Osteocyte (in vitro differentiated cells): ENCODE measurements at regions not wholly inside any gene's neighbourhood (a gene's known extent, or its start where the extent isn't known, plus 50 kb on each side); places are given as distances from the start of the nearest gene placed in this dataset.

Source experiments
- DNase-seq: peaks from one replicate; pipeline ENCODE4 v3.0.0; 2021; ENCODE audit warnings: mixed read lengths; ENCODE audit not compliant: unreplicated experiment; ENCODE audit errors: extremely low spot score
- H3K27ac Mint-ChIP-seq: one replicate; pipeline ENCODE4 v1.8.0; 2021; ENCODE audit warnings: mild to moderate bottlenecking, mixed read lengths; ENCODE audit not compliant: unreplicated experiment
- H3K27me3 Mint-ChIP-seq: one replicate; pipeline ENCODE4 v1.8.0; 2021; ENCODE audit warnings: mixed read lengths; ENCODE audit not compliant: unreplicated experiment
- H3K36me3 Mint-ChIP-seq: one replicate; pipeline ENCODE4 v1.8.0; 2021; ENCODE audit warnings: mixed read lengths; ENCODE audit not compliant: unreplicated experiment
- H3K4me1 Mint-ChIP-seq: one replicate; pipeline ENCODE4 v1.8.0; 2021; ENCODE audit warnings: mixed read lengths; ENCODE audit not compliant: unreplicated experiment
- H3K4me3 Mint-ChIP-seq: one replicate; pipeline ENCODE4 v1.8.0; 2021; ENCODE audit warnings: mild to moderate bottlenecking, moderate library complexity, mixed read lengths; ENCODE audit not compliant: unreplicated experiment
- H3K9me3 Mint-ChIP-seq: one replicate; pipeline ENCODE4 v1.8.0; 2021; ENCODE audit warnings: mixed read lengths; ENCODE audit not compliant: unreplicated experiment
- TF ChIP-seq, protein P1 (sequence below): fragments of 200-600 bp; sonication (generic); IDR thresholded peaks from 2 replicates; pipeline ENCODE4 v1.5.0; 2021; ENCODE audit warnings: antibody characterized with exemption, mild to moderate bottlenecking, moderate library complexity

DNA sequence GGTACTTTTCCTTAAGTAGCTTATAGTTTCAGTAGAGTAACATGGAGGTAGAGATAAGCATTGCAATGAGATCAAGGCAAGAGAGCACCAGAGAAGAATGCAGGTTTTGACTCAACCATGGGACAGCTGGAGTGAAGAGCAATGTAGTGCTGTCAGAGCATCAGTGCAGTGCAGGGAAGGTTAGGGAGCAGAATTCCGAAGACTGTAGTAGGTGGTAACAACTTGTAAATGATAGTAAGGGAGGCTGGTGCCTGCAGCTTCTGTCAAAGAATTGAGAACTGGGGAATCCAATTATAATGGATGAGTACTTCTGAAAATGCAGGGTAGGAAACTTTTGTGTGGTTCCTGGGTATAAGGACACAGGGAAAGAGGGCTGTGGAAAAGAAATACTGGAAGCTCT lies 183.2 kb downstream of the KCNS3 start:
- Mint-ChIP-seq H3K4me1 (no peaks in the 10 kb centered on the region), H3K9me3 (peaks cover 10% of the 10 kb centered on the region), H3K27ac (no peak overlapping the region), H3K4me3 (no peak overlapping the region), H3K36me3 (no peaks in the 10 kb centered on the region), H3K27me3 (no peaks in the 10 kb centered on the region)
- TF ChIP-seq, protein P1, sequence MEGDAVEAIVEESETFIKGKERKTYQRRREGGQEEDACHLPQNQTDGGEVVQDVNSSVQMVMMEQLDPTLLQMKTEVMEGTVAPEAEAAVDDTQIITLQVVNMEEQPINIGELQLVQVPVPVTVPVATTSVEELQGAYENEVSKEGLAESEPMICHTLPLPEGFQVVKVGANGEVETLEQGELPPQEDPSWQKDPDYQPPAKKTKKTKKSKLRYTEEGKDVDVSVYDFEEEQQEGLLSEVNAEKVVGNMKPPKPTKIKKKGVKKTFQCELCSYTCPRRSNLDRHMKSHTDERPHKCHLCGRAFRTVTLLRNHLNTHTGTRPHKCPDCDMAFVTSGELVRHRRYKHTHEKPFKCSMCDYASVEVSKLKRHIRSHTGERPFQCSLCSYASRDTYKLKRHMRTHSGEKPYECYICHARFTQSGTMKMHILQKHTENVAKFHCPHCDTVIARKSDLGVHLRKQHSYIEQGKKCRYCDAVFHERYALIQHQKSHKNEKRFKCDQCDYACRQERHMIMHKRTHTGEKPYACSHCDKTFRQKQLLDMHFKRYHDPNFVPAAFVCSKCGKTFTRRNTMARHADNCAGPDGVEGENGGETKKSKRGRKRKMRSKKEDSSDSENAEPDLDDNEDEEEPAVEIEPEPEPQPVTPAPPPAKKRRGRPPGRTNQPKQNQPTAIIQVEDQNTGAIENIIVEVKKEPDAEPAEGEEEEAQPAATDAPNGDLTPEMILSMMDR, result no peak
- no peak for DNase-seq

GRCh38 chr2:18057657-18058056 lies 179.2 kb downstream of the KCNS3 start:
- DNase-seq, result no peak
- no peak overlapping the region for H3K27ac Mint-ChIP-seq
- TF ChIP-seq, protein P1, result no peak
- H3K27me3 Mint-ChIP-seq, result no peaks in the 10 kb centered on the region
- H3K4me3 Mint-ChIP-seq, result no peak overlapping the region
- peaks cover 15% of the 10 kb centered on the region for H3K9me3 Mint-ChIP-seq
- no peaks in the 10 kb centered on the region for H3K36me3 Mint-ChIP-seq
- no peaks in the 10 kb centered on the region for H3K4me1 Mint-ChIP-seq

DNA sequence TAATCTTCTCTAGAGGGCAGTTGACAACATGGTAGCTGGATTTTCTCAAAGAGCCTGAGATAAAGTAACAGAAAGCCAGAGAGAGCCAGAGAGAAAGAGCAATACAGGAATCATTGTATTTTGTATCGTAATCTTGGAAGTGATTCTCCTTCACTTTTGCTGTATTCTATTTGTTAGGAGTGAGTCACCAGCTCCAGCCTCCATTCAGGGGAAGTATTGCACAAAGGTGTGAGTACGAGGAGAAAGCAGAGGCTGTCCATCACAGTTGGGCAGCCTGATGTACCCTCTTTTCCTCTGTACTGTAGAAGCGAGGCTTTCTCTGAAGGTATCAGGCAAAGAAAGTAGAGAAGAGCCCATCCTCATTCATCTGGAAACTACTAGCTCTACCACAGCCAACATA lies 176.8 kb downstream of the KCNS3 start:
- TF ChIP-seq, protein P1, result no peak
- no peak overlapping the region for H3K27ac Mint-ChIP-seq
- no peaks in the 10 kb centered on the region for H3K4me1 Mint-ChIP-seq
- DNase-seq, result no peak
- H3K27me3 Mint-ChIP-seq, result no peaks in the 10 kb centered on the region
- H3K4me3 Mint-ChIP-seq, result no peak overlapping the region
- peaks cover 23% of the 10 kb centered on the region for H3K9me3 Mint-ChIP-seq
- no peaks in the 10 kb centered on the region for H3K36me3 Mint-ChIP-seq

GRCh38 chr2:18050001-18050400 lies 171.5 kb downstream of the KCNS3 start:
- Mint-ChIP-seq H3K9me3 (peaks cover 28% of the 10 kb centered on the region), H3K4me3 (no peak overlapping the region), H3K27ac (no peak overlapping the region), H3K36me3 (no peaks in the 10 kb centered on the region), H3K4me1 (no peaks in the 10 kb centered on the region), H3K27me3 (no peaks in the 10 kb centered on the region)
- TF ChIP-seq, protein P1, result no peak
- DNase-seq, result no peak

DNA sequence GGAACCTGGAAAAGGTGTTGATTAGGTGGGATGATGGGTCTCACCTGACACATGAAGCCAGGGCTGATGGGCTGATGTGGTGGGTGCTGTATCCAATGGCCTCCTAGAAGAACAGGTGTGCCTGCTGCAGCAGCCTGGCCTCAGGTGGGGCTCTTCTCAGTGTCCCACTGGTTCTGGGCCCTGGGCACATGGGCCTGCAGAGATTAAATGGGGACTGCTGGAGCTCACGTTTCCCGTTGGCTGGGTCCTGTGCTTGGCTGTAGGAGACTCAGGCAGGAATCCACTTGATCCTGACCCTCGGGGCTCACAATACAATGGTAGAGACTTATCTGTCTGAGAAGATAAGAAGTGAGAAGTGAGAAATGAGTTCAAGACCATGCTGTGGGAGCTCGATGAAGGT lies 170.9 kb downstream of the KCNS3 start:
- H3K36me3 Mint-ChIP-seq, result no peaks in the 10 kb centered on the region

More for the DNA sequence above, 170.9 kb downstream of the KCNS3 start:
- TF ChIP-seq, protein P1, result no peak
- Mint-ChIP-seq H3K9me3 (peaks cover 23% of the 10 kb centered on the region), H3K4me1 (no peaks in the 10 kb centered on the region), H3K4me3 (no peak overlapping the region), H3K27me3 (no peaks in the 10 kb centered on the region), H3K27ac (no peak overlapping the region)
- no peak for DNase-seq
